H9 (cell line): ENCODE measurements at regions not wholly inside any gene's neighbourhood (a gene's known extent, or its start where the extent isn't known, plus 50 kb on each side); places are given as distances from the start of the nearest gene placed in this dataset.

Experiments
- DNase-seq: peaks from one replicate; pipeline ENCODE4 v3.0.0-alpha.2; 2017
- H2AFZ ChIP-seq: one replicate; pipeline ENCODE4 v1.6.1; 2013; ENCODE audit warnings: mild to moderate bottlenecking, low read length, control low read depth, moderate library complexity
- H2AK5ac ChIP-seq: 2 replicates; pipeline ENCODE4 v1.6.1; 2013; ENCODE audit warnings: low read length, control low read depth, mixed read lengths; ENCODE audit not compliant: insufficient read length
- H2BK120ac ChIP-seq: one replicate; pipeline ENCODE4 v1.6.1; 2013; ENCODE audit warnings: low read depth, mild to moderate bottlenecking, low read length, control low read depth, inconsistent platforms; ENCODE audit not compliant: poor library complexity, severe bottlenecking
- H2BK12ac ChIP-seq: 2 replicates; pipeline ENCODE4 v1.6.1; 2013; ENCODE audit warnings: low read length, control low read depth, mixed read lengths, low read depth; ENCODE audit not compliant: insufficient read length
- H2BK15ac ChIP-seq: 2 replicates; pipeline ENCODE4 v1.6.1; 2013; ENCODE audit warnings: low read depth, low read length, control low read depth
- H2BK20ac ChIP-seq: one replicate; pipeline ENCODE4 v1.6.1; 2013; ENCODE audit warnings: low read depth, mild to moderate bottlenecking, low read length, control low read depth, inconsistent platforms; ENCODE audit not compliant: poor library complexity, severe bottlenecking
- H2BK5ac ChIP-seq: 2 replicates; pipeline ENCODE4 v1.6.1; 2013; ENCODE audit warnings: low read length, control low read depth, mixed read lengths; ENCODE audit not compliant: insufficient read length
- H3K14ac ChIP-seq: 2 replicates; pipeline ENCODE4 v1.6.1; 2013; ENCODE audit warnings: low read length, control low read depth; ENCODE audit not compliant: insufficient read depth
- H3K18ac ChIP-seq: 2 replicates; pipeline ENCODE4 v1.6.1; 2013; ENCODE audit warnings: low read depth, mild to moderate bottlenecking, mixed read lengths, low read length, control low read depth; ENCODE audit not compliant: insufficient read length
- H3K23ac ChIP-seq: 2 replicates; pipeline ENCODE4 v1.6.1; 2013; ENCODE audit warnings: low read length, control low read depth, mixed read lengths, low read depth; ENCODE audit not compliant: insufficient read length
- H3K23me2 ChIP-seq: 2 replicates; pipeline ENCODE4 v1.6.1; 2013; ENCODE audit warnings: low read depth, mild to moderate bottlenecking, mixed read lengths, low read length, control low read depth; ENCODE audit not compliant: insufficient read length, poor library complexity, severe bottlenecking
- H3K27ac ChIP-seq: 2 replicates; pipeline ENCODE4 v1.5.1; 2013; ENCODE audit warnings: low read length, control low read depth, mixed read lengths, low read depth; ENCODE audit not compliant: insufficient read length
- H3K27me3 ChIP-seq: 2 replicates; pipeline ENCODE4 v1.6.1; 2013; ENCODE audit warnings: low read length, control low read depth, inconsistent platforms; ENCODE audit not compliant: insufficient read depth
- H3K4ac ChIP-seq: 2 replicates; pipeline ENCODE4 v1.6.1; 2013; ENCODE audit warnings: low read depth, mild to moderate bottlenecking, control low read depth, inconsistent platforms, low read length, moderate library complexity
- H3K4me1 ChIP-seq: 2 replicates; pipeline ENCODE4 v1.6.1; 2013; ENCODE audit warnings: low read length, control low read depth, inconsistent platforms; ENCODE audit not compliant: insufficient read depth
- H3K4me2 ChIP-seq: 2 replicates; pipeline ENCODE4 v1.6.1; 2013; ENCODE audit warnings: low read length, control low read depth, mixed read lengths; ENCODE audit not compliant: insufficient read length, insufficient read depth
- H3K56ac ChIP-seq: 2 replicates; pipeline ENCODE4 v1.6.1; 2013; ENCODE audit warnings: low read depth, mild to moderate bottlenecking, mixed read lengths, low read length, control low read depth; ENCODE audit not compliant: insufficient read length
- H3K79me1 ChIP-seq: 2 replicates; pipeline ENCODE4 v1.6.1; 2013; ENCODE audit warnings: low read depth, mild to moderate bottlenecking, moderate library complexity, low read length, control low read depth, inconsistent platforms; ENCODE audit not compliant: insufficient read depth, poor library complexity, severe bottlenecking
- H3K79me2 ChIP-seq: 2 replicates; pipeline ENCODE4 v1.6.1; 2013; ENCODE audit warnings: low read length, control low read depth, inconsistent platforms; ENCODE audit not compliant: insufficient read depth
- H3K9ac ChIP-seq: 2 replicates; pipeline ENCODE4 v1.6.1; 2013; ENCODE audit warnings: low read length, control low read depth, mixed read lengths; ENCODE audit not compliant: insufficient read length; ENCODE audit errors: extremely low read depth
- H3K9me3 ChIP-seq: one replicate; pipeline ENCODE4 v1.6.1; 2013; ENCODE audit warnings: low read depth, low read length, inconsistent platforms; ENCODE audit not compliant: control insufficient read depth
- H3T11ph ChIP-seq: one replicate; pipeline ENCODE4 v1.6.1; 2013; ENCODE audit warnings: mild to moderate bottlenecking, low read length, control low read depth, inconsistent platforms
- H4K20me1 ChIP-seq: one replicate; pipeline ENCODE4 v1.6.1; 2013; ENCODE audit not compliant: control insufficient read depth, insufficient read length, insufficient read depth
- H4K5ac ChIP-seq: 2 replicates; pipeline ENCODE4 v1.6.1; 2013; ENCODE audit warnings: low read depth, mild to moderate bottlenecking, mixed read lengths, low read length, control low read depth; ENCODE audit not compliant: insufficient read length
- H4K8ac ChIP-seq: replicated peaks from 2 replicates; pipeline ENCODE4 v1.6.1; 2013; ENCODE audit warnings: low read length, control low read depth, mixed read lengths, low read depth; ENCODE audit not compliant: insufficient read length
- H4K91ac ChIP-seq: 2 replicates; pipeline ENCODE4 v1.6.1; 2013; ENCODE audit warnings: low read depth, mild to moderate bottlenecking, moderate library complexity, mixed read lengths, low read length, control low read depth; ENCODE audit not compliant: insufficient read length
- H3K27ac Mint-ChIP-seq, 3 experiments: 2 replicates in 2 of 3; 3 replicates in 1 of 3; pipeline ENCODE4 v1.8.0; 2020 to 2021; ENCODE audit warnings: mixed read lengths in 3 of 3, mild to moderate bottlenecking in 1 of 3, moderate library complexity in 1 of 3
- H3K27me3 Mint-ChIP-seq: 2 replicates; pipeline ENCODE4 v1.8.0; 2021; ENCODE audit warnings: low read depth, mild to moderate bottlenecking, moderate library complexity, mixed read lengths
- H3K36me3 Mint-ChIP-seq, 3 experiments: 2 replicates in 2 of 3; 3 replicates in 1 of 3; pipeline ENCODE4 v1.8.0; 2020 to 2021; ENCODE audit warnings: low read depth in 3 of 3, mixed read lengths in 3 of 3; ENCODE audit not compliant: insufficient read depth in 1 of 3
- H3K4me1 Mint-ChIP-seq, 2 experiments: 2 replicates each; pipeline ENCODE4 v1.8.0; 2020; ENCODE audit warnings: mixed read lengths in 2 of 2
- H3K4me3 Mint-ChIP-seq, 2 experiments: 2 replicates in 1 of 2; 3 replicates in 1 of 2; pipeline ENCODE4 v1.8.0; 2020 to 2021; ENCODE audit warnings: mild to moderate bottlenecking in 2 of 2, mixed read lengths in 2 of 2, moderate library complexity in 1 of 2
- H3K9me3 Mint-ChIP-seq, 2 experiments: 2 replicates in 1 of 2; 3 replicates in 1 of 2; pipeline ENCODE4 v1.8.0; 2020; ENCODE audit warnings: mild to moderate bottlenecking in 2 of 2, mixed read lengths in 2 of 2, moderate library complexity in 1 of 2
- CTCF ChIP-seq: fragments of 200-600 bp; sonication (generic); conservative IDR thresholded peaks from 3 replicates; pipeline ENCODE4 v1.8.0; 2021; ENCODE audit warnings: antibody characterized with exemption, mild to moderate bottlenecking
- WGBS: extraction: QIAGEN DNeasy Blood & Tissue Kit; methylation state at CpG from one replicate; pipeline ENCODE4 v1.1.7; 2013; ENCODE audit warnings: missing lambda C conversion rate, low lambda C conversion rate, mixed read lengths; ENCODE audit not compliant: insufficient read length; ENCODE audit errors: extremely low coverage; 5-methylcytosine and 5-hydroxymethylcytosine counted together

GRCh38 chr18:66193394-66193793, 410.5 kb downstream of the CDH19 start:
- Mint-ChIP-seq H3K9me3 (no peaks in the 10 kb centered on the region), H3K4me1 (peaks cover 0 to 3% of the 10 kb centered on the region in 2 experiments; a peak in 1 of 4 replicates)
- WGBS = no CpG with 5 or more reads among the region's 3 CpGs

More at GRCh38 chr18:66193394-66193793, 410.5 kb downstream of the CDH19 start:
- Histone ChIP-seq H4K5ac (no peak overlapping the region), H3K56ac (no peak overlapping the region), H2BK5ac (no peak overlapping the region), H3K23me2 (no peaks in the 10 kb centered on the region), H4K20me1 (no peaks in the 10 kb centered on the region), H4K91ac (no peak overlapping the region), H2BK15ac (no peak overlapping the region), H3K27me3 (no peaks in the 10 kb centered on the region), H3K79me1 (no peaks in the 10 kb centered on the region), H2AFZ (no peak overlapping the region), H2BK120ac (no peak overlapping the region), H3T11ph (no peak overlapping the region), H3K14ac (no peak overlapping the region), H2AK5ac (no peak overlapping the region), H3K4me1 (no peaks in the 10 kb centered on the region), H4K8ac (no peak overlapping the region), H3K79me2 (no peaks in the 10 kb centered on the region), H3K9me3 (no peaks in the 10 kb centered on the region), H3K4ac (no peak overlapping the region), H3K18ac (no peak overlapping the region), H2BK12ac (no peak overlapping the region), H3K23ac (no peak overlapping the region), H3K4me2 (no peak overlapping the region), H2BK20ac (no peak overlapping the region), H3K27ac (no peak overlapping the region), H3K9ac (no peak overlapping the region)
- no peak for DNase-seq
- no peak for TF ChIP-seq CTCF
- H3K27ac Mint-ChIP-seq = peak overlapping the region in 1 of 3 experiments; percentile 49; a peak in 1 of 7 replicates
- no peak overlapping the region for H3K4me3 Mint-ChIP-seq
- H3K36me3 Mint-ChIP-seq = no peaks in the 10 kb centered on the region; a peak in 1 of 7 replicates
- no peaks in the 10 kb centered on the region; the same call in 1 of the 2 replicates for H3K27me3 Mint-ChIP-seq
